CD4-positive, alpha-beta T cell treated with Interferon alpha-2 for 1 hour (primary cell): ENCODE measurements at regions not wholly inside any gene's neighbourhood (a gene's known extent, or its start where the extent isn't known, plus 50 kb on each side); places are given as distances from the start of the nearest gene placed in this dataset.

Experiments used
- DNase-seq, 2 donors: peaks; one replicate each; pipeline ENCODE4 v3.0.0-alpha.2; 2020 to 2022

DNA sequence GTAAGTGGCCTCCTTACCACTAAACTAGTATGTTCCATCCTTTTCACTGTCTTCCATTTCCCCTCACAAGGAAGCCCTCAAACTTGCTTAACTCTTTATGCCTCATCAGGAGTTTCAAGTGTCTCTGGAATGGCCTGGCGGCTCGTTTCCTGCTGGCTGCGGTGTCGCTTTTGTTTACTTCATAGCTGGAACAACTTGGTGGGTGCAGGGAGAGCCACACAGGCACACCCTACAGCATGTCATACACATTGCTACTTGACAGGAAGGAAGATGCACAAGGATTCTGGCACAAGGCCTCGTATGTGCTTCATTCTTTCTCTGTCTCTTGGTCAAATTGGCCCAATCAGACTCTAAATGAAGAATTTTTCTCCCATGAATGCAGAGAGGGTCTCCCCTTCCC is 488.3 kb downstream of the FOXO1 start:
- no peak for DNase-seq

DNA sequence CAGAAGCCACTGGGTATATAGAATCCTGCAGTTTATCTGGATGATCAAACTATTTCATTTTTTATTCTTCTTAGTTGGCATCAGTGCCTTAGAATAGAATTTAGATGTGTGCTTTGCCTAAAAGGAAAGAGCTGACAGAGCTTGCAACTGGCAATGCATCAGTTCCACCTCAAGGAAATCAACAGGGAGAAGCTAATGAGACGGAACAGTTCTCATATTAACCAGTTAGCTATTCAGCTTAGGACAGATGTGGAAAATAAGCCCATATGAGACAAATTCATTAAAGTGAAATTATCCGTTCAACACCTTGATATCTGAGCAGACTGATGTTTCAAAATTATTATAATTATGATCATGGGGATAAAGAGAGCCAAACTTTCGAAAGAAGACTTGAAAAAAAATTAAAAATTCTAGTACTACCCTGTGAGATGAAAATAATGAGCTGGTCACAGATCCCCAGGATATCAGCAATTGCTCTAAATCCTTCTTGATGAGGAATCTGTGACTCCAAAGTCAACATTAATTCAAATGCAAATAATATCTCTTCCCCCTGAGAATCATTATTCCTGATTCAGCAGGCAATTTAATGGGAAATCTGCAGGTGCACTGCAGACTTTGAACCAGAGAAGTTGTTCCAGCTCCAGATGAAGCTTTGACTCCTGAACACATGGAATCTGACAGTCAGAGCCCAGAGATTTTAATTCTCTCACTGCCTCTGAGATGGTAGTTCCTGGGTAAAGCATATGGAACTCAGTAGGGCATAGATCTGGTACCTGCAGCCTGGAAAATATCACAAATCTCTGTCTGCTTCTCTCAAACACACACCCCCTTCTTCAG is 486.8 kb downstream of the FOXO1 start:
- no peak for DNase-seq

DNA sequence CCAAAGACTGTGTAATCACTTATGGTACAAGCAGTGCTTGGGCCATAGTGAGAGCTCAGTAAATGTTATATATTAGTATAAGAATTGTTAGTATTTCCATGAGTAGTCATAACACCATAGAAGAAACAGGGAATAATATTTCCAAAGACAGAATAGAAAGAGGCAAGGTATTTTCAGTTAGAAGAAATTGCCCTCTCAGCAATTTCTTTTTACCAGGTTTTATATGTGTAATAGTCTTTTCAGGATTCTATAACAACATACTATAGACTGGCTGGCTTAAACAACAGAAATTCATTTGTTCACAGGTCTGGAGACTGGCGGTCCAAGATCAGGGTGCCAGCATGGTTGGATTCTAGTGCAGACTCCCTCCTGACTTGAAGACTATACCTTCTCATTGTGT is 485.7 kb downstream of the FOXO1 start:
- DNase-seq, result no peak

DNA sequence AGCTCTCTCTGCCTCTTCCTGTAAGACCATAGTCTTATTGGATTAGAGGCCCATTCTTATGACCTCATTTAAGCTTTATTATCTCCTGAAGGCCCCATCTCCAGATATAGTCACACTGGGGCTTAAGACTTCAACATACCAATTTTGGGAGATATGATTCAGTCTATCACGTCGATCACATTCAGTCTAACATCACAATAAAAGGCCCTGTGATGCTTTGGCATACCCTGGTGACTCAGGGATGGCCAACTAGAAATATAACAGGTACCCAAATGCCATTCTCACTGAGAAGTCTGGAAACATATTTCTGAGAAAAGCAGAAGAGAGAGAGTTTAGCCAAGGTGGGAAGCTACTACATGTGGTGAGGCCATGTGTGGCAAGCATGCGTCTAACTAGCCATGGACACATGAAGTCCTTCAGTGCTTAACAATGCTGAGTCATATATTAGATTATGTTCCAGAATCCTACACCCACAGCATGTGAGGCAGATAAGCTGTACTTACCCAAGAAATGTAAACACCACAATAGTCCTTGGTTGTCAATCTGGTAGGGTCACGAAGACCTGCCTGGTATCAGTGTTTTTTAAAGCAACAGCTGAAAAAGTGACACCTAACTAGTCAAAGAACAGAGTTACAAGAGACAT is 485.1 kb downstream of the FOXO1 start:
- no peak for DNase-seq

DNA sequence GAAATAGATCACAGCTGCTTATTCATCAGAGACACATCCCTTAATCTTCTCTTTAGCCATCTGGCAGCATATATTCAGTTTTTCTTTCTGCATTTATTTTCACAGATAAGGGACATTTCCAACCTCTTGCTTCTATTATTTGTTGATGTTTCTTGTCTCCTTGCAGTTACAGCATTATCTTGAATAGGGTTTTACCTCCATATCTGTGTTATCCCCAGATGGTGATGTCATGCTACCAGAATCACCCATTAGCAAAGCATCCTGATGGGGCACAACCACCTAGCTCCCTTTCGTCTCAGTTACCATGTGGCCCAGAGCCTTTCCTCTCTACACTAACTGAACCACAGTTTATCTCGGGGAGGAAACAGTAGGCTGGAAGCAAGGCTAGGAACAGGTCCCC is 483.9 kb downstream of the FOXO1 start:
- no peak for DNase-seq

DNA sequence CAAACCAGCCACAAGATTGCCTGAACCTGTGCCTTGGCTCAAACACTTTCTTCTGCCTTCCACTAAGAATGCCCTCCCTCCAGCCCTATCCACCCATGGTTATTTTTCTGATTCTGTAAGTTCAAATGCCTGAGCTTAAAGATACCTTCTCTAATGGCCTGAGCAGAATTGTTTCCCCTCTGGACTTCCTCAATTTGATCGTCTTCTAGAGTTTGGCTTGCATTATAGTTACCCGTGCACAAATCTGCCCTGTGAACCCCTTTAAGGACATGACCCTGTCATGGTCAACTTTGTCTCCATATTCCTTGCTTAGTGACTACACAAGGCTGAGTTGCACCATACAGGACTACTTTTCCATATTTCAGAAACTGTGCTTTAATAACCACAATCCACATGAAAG is 481.0 kb downstream of the FOXO1 start:
- no peak for DNase-seq

DNA sequence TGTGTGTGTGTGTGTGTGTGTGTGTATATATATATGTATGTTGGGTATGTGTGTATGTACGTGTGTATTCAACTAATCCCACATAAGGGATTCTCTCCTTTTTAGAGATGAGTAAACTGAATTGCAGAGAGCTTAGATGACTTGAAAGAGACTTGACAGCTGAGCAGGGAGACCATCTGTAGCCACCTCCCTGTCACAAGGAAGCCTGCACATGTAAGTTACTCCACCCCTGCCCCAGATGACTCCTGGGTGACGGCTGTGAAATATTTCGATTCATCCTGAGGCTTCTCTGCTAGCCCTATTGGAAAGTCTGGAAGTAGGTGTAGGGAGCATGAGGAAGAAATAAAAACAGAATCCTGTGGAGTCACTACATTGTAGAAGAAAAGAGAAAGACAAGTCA is 480.4 kb downstream of the FOXO1 start:
- DNase-seq, result peak in 1 of 2 donors; percentile 18

DNA sequence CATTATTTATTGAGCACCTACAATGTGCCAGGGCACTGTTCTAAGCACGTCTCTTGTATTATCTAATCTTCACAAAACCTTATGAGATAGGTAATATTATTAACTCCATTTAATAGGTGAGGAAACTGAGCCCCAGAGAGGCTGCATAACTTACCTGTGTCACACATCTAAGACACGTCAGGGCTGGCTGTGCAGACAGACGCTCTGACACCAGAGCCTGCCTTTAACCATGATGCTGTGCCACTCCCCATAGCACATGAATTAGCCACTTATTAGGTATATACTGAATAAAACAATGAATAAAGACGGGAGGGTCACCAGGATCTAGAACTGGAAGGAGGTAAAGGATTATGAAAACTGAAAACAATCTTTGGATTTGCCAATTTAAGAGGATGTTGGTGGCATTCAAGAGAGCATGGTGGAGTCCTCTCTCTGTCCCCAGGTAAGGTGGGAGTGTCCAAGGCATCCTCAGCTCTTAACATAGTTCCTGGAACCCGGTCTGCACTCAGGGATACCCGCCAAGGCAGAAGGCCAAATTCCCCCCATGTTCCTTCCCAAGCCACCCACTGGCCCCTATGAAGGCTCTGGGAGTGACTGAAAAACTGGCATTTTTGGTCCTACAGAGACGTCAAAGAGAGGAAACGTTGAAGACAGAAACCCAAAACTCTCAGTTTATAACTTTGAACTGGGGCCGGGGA is 479.7 kb downstream of the FOXO1 start:
- peak in 1 of 2 donors; percentile 22 for DNase-seq

DNA sequence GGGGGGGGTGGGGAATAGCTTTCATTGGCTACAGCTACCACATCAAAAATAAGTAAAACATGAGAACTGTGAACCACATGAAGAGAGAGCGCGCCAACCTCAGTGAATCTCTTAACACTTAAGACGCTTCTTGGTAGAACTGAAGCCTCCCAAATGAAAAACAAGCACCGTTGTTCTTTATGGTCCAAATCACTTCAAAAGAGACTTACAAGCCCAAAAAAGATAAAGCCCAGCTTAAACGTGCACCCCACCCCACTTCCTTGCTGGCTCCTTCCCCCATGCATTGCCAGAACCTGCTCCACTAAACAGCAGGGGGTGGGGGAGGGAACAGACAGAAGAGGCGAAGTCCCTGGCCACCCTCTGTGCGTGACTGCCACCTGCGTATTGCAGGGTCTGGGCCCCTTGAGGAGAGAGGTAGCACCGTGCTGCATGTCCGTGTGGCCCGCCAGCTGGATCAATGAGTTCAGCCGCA is 479.1 kb downstream of the FOXO1 start:
- peak; percentile 81 to 87 for DNase-seq

DNA sequence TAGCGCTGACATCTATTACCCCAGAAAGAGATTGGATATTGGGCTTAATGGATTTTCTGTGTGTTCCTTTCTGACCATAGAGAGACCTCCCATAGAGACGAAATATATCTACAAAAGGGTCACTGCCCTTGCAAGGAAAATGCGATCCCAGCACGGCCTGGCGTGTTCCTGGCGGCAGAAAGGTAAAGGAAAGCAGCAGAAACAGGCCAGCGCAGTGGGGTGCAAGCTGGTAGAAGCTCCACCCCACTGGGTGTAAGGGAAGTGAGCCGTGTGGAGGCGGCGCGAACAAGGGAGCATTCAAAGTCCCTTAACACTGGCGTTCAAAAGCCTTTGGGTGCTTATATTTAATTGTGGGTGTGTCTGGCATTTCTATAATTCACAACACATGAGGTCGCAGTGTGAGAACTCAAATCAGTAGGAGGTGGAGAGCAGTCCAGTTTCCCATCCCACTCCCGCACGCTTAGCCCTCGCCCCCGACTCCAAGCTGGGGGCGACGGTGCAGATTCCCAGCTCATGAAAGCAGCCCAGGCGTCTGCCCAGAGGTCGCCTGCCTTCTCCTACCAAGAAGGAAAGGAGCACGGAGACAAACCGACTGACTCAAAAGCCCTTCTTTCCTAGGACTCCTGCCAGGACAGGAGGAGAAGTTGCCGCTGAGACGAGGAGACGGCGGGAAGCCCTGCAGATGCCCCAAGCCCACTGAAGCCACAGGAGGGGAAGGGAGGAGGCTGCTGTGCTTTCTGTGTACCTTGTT is 478.4 kb downstream of the FOXO1 start:
- DNase-seq, result peak; percentile 50 to 66

DNA sequence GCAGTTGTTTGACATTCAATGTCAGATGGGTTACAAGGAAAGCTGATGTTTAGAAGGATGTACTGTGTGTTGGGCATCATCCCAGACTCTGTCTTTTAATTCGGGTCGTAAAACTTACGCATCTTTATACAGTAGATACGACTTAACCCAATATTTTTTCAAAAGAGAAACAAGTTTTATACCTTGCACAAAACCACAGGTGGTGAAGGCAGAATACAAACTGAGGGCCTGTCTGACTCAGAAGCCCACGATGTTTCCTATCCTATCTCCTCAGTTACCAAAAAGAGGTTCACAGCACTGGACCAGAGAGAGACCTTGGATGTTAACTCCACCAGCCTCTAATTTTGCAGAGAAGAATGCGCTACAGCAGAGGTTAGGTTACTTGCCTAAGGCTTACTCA is 477.0 kb downstream of the FOXO1 start:
- peak in 1 of 2 donors; percentile 30 for DNase-seq

DNA sequence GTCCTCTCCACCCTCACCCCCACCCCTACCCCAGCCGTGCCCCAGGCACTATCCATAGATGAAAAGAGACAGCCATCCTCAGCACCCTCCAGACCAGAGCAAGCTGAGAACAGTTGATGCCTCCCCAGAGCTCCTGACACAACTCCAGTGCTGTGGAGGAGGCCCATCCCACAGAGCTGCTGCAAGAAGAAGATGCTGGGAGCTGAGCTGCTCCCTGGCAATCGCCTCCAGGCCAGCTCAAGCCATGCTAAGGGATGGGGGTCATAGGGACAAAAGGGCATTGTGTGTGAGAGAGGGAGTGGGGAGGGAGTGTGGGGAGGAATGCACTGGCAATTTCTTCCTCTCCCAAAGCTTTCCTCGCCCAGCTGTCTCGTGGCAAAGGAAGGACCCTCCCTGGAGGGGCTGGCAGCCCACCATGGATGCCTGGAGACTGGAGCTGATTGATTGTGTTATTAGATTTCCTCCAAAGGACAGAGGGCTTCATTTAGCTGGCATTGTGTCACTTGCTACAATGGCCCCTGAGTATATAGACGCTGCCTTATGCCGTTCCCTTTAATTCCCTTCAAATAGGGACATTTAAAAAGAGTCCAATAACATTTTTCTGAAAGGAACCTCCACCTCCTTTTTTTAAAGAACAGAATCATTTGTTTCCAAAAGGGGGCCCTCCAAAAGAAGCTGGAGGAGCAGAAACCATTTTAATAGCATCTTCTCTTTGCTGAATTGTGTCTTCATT is 476.4 kb downstream of the FOXO1 start:
- DNase-seq, result no peak

DNA sequence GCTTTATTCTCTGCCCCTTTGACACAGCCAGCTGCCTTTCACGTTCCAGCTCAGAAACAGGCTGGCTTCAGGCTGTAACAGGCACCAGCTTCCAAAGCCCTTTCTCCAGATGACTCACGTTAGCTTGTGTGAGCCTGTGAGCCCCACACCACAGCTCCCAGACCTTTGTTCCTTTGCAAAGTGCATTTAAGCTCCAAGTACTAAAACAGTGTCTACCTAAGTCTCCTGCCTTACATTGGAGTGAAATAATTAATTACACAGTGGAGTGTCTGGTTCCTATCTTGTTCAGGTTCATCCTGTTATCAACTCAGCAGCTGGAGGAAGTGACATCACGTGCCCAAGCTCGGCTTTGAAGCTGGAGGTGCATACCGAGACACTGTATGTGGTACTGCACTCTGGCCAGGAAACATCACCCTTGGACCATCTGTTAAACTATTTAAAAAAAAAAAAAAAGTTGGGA is 475.8 kb downstream of the FOXO1 start:
- DNase-seq, result peak; percentile 72 to 79

DNA sequence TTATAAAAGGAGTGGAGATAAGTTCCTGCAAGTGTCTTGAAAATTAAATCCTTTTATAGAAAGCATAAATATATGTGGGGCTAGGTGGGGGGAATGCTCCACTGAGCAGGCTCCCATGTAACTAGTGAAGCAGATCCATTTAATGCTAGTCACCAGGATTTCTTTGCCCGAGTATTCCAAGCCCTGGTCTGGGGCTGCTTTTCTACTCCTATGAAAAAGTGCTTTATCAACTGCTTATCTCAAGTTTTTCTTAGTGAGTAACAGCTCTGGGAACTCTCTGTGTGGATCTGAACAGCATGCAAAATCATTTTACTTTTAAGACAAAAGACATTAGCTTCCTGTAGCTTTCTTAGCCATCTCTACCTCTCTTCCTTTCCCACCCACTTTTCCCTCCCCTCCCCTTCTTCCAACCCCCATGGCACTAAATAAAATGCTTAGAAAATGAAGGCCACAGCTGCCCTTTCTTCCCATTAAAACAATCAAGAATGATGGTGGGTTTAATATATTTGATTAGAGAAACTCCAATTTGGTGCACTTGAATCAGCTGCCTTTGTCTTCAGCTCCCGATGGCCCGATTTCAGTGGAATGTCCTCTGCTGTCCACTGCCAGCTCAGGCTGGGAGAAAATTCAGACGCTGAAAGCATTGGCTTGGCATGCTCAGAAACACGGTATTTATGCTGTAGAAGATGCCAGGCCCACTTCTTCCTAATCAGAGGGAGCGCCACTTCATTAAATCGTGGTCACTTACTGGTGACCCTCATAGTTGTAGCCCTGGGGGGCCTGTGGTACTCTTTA is 475.1 kb downstream of the FOXO1 start:
- no peak for DNase-seq

DNA sequence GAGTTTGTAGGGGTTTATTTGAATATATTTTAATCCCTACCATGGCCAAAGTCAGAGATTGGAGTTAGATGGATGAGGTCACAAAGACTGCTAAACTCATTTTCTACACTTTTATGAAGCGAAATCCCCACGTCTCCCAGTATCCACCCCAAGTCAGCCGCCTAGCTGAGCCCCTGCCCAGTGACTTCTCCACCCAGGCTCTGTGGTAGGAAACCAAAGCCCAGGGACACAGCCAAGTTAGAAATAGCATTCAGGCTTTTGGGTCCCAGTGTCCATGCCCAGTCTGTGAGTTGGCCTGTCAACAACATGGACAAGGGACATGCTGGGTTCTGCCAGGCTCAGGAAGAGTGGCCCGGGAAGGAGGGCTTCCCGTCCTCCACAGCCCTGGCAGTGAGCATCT is 474.0 kb downstream of the FOXO1 start:
- DNase-seq, result no peak

DNA sequence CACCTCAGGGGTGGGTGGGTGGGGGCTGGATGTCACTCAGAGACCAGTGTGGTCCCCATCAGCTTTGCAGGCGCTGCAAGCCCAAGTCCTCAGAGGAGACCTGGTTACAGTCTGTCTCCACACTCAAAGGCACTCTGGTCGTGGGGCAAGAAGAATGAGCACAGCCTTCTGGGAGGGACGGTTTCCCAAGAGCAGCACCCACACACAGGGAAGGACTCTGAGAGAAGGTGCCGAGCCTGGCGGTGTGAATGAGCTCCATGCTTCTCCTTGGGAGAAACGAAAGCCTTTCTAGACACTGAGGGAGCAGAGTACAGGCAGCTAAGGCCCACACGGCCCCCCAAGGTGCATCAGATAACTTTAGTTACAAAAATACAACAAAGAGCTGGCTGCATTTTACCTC is 473.6 kb downstream of the FOXO1 start:
- DNase-seq, result no peak

DNA sequence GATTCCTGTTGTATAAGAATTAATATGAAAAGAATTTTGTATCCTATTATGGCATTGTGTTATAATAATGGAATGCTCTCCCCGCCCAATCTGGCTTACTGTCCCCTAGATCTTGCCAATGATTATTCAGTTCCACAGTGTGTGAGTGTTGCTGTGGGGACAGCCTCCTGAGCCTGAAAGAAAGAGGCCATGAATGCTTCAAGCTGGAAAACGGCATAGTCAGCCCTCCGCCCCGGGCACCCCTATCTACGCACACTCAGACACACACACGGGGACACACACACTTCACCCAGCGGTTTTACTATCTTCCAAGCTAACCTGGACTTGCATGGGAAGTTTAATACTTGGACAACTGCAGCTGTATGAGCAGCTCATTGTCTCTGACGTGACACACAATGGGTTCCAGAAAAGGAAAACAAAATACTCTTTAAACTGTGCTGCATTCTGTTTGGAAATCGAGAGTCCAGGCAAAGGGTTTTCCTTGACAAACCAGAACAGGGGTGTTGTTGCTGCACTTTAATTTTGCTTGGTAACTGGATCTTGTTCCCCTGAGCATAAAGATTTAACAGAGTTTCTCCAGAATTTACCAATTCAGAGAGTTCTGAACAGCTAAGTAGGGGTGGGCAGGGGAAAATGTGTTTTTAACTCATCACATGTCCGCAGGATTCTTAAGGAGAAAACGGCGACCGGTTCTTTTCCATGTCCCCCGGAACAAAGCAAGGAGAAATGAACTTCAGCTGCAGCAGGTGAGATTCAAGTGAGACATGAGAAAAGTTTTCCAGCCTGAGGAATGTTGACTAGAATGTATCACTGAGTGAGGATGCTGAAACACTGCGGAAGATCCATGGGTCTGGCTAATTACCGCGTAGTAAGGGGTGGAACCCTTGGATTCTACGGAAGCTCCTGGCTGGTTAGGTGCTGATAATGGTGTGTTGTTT is 472.9 kb downstream of the FOXO1 start:
- no peak for DNase-seq

DNA sequence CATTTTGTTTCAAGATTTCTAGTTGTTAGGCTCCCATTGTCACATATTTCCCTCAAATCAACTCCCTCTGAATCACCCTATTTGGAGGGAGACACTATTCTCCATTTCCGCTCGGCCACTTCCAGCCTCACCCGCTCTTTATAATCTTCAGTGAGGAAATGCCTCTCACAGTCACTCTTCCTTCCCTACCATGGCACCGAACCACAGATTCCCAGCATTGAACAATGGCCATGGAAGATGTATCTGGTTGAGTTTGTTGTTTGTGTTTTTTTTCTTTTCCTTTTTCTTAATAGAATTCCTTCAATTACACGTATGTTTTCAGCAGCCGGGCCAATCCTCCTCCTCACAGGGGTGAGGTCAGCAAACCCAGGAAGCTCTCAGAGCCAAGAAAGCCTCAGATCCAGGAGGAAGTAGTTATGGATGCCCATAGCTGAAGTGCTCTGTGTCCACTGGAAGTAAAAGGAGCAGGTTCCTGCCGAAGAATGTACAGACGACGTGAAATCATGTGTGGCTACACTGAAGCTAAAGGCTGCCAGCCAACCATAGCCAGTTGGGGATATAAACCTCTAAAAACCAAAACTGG is 472.1 kb downstream of the FOXO1 start:
- no peak for DNase-seq

DNA sequence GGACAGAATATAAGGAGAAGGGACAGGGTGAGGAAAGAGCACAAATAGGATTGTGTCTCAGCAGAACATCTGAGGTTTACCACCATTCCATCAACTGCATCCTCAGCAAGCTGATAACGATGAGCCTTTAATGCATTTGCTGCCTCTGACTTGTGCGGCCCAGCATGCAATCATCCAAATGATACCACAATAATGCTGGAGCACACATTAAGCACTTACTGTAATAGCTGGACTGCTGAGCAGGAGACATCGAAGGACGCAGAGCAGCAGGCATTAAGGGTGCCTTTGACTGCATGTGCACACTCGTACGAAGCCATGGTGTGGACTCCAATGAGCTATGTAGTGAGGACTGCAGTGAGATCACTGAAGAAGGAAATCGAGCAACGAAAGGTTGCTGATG is 469.4 kb downstream of the FOXO1 start:
- no peak for DNase-seq
